ENCODE measurements at regions not wholly inside any gene's neighbourhood (a gene's known extent, or its start where the extent isn't known, plus 50 kb on each side); places are given as distances from the start of the nearest gene placed in this dataset.

GRCh38 chr6:18680842-18681241, 293.7 kb downstream of the RNF144B start:
- no peaks in the 10 kb centered on the region for H3K36me3 ChIP-seq (ENCODE audit: control insufficient read depth in 1 of 2, insufficient read depth in 2 of 2, low read length in 2 of 2)
- DNase-seq (ENCODE audit: low read depth, low spot score) (no peak), ATAC-seq (peak; percentile 63; the same call in 1 of the 2 replicates)
- intact Hi-C loops (cut with micrococcal nuclease) = loop anchor here (5.0 kb wide), 1 partner anchor 154 kb away; no protein-coding TSS in a partner anchor
- H3K9me3 ChIP-seq (ENCODE audit: control insufficient read depth in 1 of 2, insufficient read depth in 1 of 2, low read depth in 1 of 2, low read length in 2 of 2) = no peaks in the 10 kb centered on the region
- H4K20me1 ChIP-seq (ENCODE audit: insufficient read depth) = no peaks in the 10 kb centered on the region
- no peak overlapping the region for H3K9ac ChIP-seq (ENCODE audit: low read length)
- TF ChIP-seq SRF (IDR thresholded peaks at IDR 0.05; ENCODE audit: low read depth) (no peak), CTCF (IDR thresholded peaks at IDR 0.05 in 2 of 3, conservative IDR thresholded peaks at IDR 0.05 in 1 of 3; ENCODE audit: borderline replicate concordance in 1 of 3, insufficient read depth in 1 of 3, low read depth in 2 of 3, low read length in 2 of 3) (peak in 2 of 3 experiments; percentile 27 to 36; a peak in 2 of 6 replicates)
- H3K79me2 ChIP-seq (ENCODE audit: insufficient read depth, low read length) = no peaks in the 10 kb centered on the region
- BruUV-seq (replicated peaks) = no TSS peak
- ChIA-PET CTCF (interaction anchor here (1.4 kb wide), 1 partner anchor 85 kb away, joined by 3 read pairs; no protein-coding TSS in a partner anchor), RAD21 (ENCODE audit: low non-redundant PET in 1 of 2, low total read pairs in 2 of 2, uncharacterized antibody in 2 of 2, unreplicated experiment in 2 of 2) (no interaction called here), POLR2A (no interaction called here)
- H3K27me3 ChIP-seq (ENCODE audit: insufficient read depth, low read length) = no peaks in the 10 kb centered on the region
- H3K27ac ChIP-seq (ENCODE audit: low read depth, low read length) = no peak overlapping the region
- no peaks in the 10 kb centered on the region for H3K9me2 ChIP-seq (ENCODE audit: insufficient read depth)
- H3K4me3 ChIP-seq (replicated peaks in 1 of 2; ENCODE audit: low read depth in 1 of 2, low read length in 2 of 2) = no peak overlapping the region
- H3K4me2 ChIP-seq (ENCODE audit: low read length) = no peak overlapping the region
- no peak overlapping the region for H2AFZ ChIP-seq (ENCODE audit: low read depth, low read length, poor library complexity, severe bottlenecking)
- H3K4me1 ChIP-seq (ENCODE audit: control insufficient read depth in 1 of 2, insufficient read depth in 2 of 2, low read length in 2 of 2) = no peaks in the 10 kb centered on the region

GRCh38 chr6:18681832-18682503, 294.8 kb downstream of the RNF144B start:
- no peaks in the 10 kb centered on the region for H3K27me3 ChIP-seq (ENCODE audit: insufficient read depth, low read length)
- H2AFZ ChIP-seq (ENCODE audit: low read depth, low read length, poor library complexity, severe bottlenecking) = no peak overlapping the region
- H3K9me3 ChIP-seq (ENCODE audit: control insufficient read depth in 1 of 2, insufficient read depth in 1 of 2, low read depth in 1 of 2, low read length in 2 of 2) = no peaks in the 10 kb centered on the region
- intact Hi-C loops (cut with micrococcal nuclease) = loop anchor here (5.0 kb wide), 1 partner anchor 155 kb away; no protein-coding TSS in a partner anchor
- CTCF ChIA-PET = interaction anchor here (1.4 kb wide), 1 partner anchor 86 kb away, joined by 3 read pairs; no protein-coding TSS in a partner anchor
- no peaks in the 10 kb centered on the region for H3K36me3 ChIP-seq (ENCODE audit: control insufficient read depth in 1 of 2, insufficient read depth in 2 of 2, low read length in 2 of 2)
- H3K9me2 ChIP-seq (ENCODE audit: insufficient read depth) = no peaks in the 10 kb centered on the region
- no peak overlapping the region for H3K4me3 ChIP-seq (replicated peaks in 1 of 2; ENCODE audit: low read depth in 1 of 2, low read length in 2 of 2)
- RAD21 ChIA-PET (ENCODE audit: low non-redundant PET in 1 of 2, low total read pairs in 2 of 2, uncharacterized antibody in 2 of 2, unreplicated experiment in 2 of 2) = no interaction called here
- no peak overlapping the region for H3K4me2 ChIP-seq (ENCODE audit: low read length)
- no peaks in the 10 kb centered on the region for H3K4me1 ChIP-seq (ENCODE audit: control insufficient read depth in 1 of 2, insufficient read depth in 2 of 2, low read length in 2 of 2)
- DNase-seq (ENCODE audit: low read depth, low spot score) = no peak
- no peak overlapping the region for H3K27ac ChIP-seq (ENCODE audit: low read depth, low read length)
- no peaks in the 10 kb centered on the region for H4K20me1 ChIP-seq (ENCODE audit: insufficient read depth)
- no peak overlapping the region for H3K9ac ChIP-seq (ENCODE audit: low read length)
- no peaks in the 10 kb centered on the region for H3K79me2 ChIP-seq (ENCODE audit: insufficient read depth, low read length)
- POLR2A ChIA-PET = no interaction called here
- no TSS peak for BruUV-seq (replicated peaks)
- ATAC-seq = no peak
- TF ChIP-seq ZBTB33 (IDR thresholded peaks at IDR 0.05; ENCODE audit: extremely low read depth, insufficient replicate concordance, low read length) = no peak
- no peak for TF ChIP-seq CTCF (IDR thresholded peaks at IDR 0.05 in 2 of 3, conservative IDR thresholded peaks at IDR 0.05 in 1 of 3; ENCODE audit: borderline replicate concordance in 1 of 3, insufficient read depth in 1 of 3, low read depth in 2 of 3, low read length in 2 of 3)
- TF ChIP-seq ATF3 (IDR thresholded peaks at IDR 0.05) = no peak
- no peak for TF ChIP-seq TCF7L2 (IDR thresholded peaks at IDR 0.05; ENCODE audit: borderline replicate concordance, extremely low read depth, insufficient read depth, insufficient read length)
- no peak for TF ChIP-seq SRF (IDR thresholded peaks at IDR 0.05; ENCODE audit: low read depth)
- no peak for TF ChIP-seq CEBPB (IDR thresholded peaks at IDR 0.05; ENCODE audit: low read depth)
- TF ChIP-seq POLR2A (IDR thresholded peaks at IDR 0.05; ENCODE audit: borderline replicate concordance, extremely low read depth, insufficient read depth, insufficient read length) = no peak
- no peak for TF ChIP-seq JUND (IDR thresholded peaks at IDR 0.05)
- TF ChIP-seq SP1 (IDR thresholded peaks at IDR 0.05; ENCODE audit: low read depth) = no peak
- no peak for TF ChIP-seq EGR1 (IDR thresholded peaks at IDR 0.05; ENCODE audit: low read depth)
- TF ChIP-seq CBX3 (IDR thresholded peaks at IDR 0.05; ENCODE audit: low read depth) = no peak
